Astrocyte (in vitro differentiated cells and primary cell): ENCODE measurements at regions not wholly inside any gene's neighbourhood (a gene's known extent, or its start where the extent isn't known, plus 50 kb on each side); places are given as distances from the start of the nearest gene placed in this dataset.

Source experiments
- CTCF ChIP-seq: IDR thresholded peaks from 2 replicates; pipeline ENCODE4 v1.5.1; 2011; ENCODE audit warnings: low read depth, mild to moderate bottlenecking, inconsistent platforms, low read length, moderate library complexity; ENCODE audit not compliant: insufficient read depth
- EZH2 ChIP-seq: IDR thresholded peaks from 2 replicates; pipeline ENCODE4 v1.6.1; 2012; ENCODE audit warnings: mild to moderate bottlenecking, low read length, inconsistent platforms; ENCODE audit not compliant: insufficient read depth

GRCh38 chr21:38567335-38567969, 69.2 kb upstream of the ERG start:
- TF ChIP-seq CTCF, result no peak
- TF ChIP-seq EZH2, result no peak
